HG03457 (cell line): ENCODE measurements at regions not wholly inside any gene's neighbourhood (a gene's known extent, or its start where the extent isn't known, plus 50 kb on each side); places are given as distances from the start of the nearest gene placed in this dataset.
"Not testable (repeated sequence)": the region's sequence is repeated elsewhere in the genome, so short reads cannot be mapped to it uniquely, and the experiment has no call there.

ENCODE experiments used
- ATAC-seq: cut with Tn5 transposase; IDR thresholded peaks from one replicate; pipeline ENCODE4 v1.9.1; 2021; ENCODE audit warnings: moderate number of reproducible peaks; ENCODE audit not compliant: unreplicated experiment

DNA sequence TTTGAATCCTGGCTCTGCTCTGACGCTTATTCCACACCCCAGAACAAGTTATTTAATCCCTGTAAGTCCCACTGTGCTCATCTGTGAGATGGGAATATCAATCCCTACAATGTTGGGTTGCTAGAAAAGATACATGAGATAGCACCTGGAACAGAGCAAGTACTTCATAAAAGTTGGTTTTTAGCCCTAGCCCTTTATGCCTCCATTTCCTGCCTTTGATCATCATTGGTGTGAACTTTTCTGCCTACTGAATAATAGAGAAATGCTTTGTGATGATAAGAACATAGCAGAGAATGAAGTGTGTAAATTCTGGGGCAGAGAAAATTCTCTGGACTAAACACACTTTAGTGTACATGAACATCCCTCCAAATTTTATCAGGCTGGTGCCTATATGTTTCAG is 90.3 kb upstream of the RANBP6 start:
- ATAC-seq, result no peak

DNA sequence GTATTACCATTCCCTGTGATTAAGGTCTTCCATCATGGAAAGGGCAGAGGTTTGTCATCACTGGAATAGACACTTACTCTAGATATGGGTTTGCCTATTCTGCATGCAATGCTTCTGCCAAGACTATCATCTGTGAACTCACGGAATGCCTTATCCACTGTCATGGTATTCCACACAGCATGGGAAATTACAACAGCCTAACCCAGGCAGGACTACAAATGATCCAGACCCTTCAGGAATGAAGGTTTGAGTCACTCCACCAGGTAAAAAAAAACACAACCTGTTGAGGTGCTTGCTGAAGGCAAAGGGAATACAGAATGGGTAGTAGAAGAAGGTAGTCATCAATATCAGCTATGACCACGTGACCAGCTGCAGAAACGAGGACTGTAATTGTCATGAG is 89.0 kb upstream of the RANBP6 start:
- ATAC-seq, result not testable (repeated sequence)

DNA sequence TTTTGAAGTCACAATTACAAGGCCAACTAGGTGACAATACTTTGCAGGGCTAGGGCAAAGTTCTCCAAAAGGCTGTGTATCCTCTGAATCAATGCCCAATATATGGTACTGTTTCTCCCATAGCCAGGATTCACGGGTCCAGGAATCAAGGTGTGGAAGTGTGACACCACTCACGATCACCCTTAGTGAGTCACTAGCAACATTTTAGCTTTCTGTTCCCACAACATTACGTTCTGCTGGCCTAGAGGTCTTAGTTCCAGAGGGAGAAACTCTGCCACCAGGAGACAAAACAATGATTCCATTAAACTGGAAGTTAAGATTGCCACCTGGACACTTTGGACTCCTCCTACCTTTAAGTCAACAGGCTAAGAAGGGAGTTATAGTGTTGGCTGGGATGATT is 88.5 kb upstream of the RANBP6 start:
- ATAC-seq, result not testable (repeated sequence)

DNA sequence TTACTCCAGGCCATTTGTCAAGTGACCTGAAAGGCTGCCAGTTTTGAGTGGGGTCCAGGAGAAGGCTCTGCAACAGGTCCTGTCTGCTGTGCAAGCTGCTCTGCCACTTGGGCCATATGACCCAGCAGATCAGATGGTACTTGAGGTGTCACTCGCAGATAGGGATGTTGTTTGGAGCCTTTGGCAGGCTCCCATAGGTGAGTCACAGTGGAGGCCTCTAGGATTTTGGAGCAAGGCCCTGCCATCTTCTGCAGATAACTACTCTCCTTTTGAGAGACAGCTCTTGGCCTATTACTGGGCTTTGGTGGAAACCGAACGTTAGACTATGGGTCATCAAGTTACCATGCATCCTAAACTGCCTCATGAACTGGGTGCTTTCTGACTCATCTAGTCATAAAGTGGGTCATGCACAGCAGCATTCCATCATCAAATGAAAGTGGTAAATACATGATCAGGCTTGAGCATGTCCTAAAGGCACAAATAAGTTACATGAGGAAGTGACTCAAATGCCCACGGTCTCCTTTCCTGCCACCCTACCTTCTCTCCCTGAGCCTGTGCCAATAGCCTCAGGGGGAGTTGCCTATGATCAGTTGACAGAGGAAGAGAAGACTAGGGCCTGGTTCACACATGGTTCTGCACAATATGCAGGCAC is 87.0 kb upstream of the RANBP6 start:
- not testable (repeated sequence) for ATAC-seq

DNA sequence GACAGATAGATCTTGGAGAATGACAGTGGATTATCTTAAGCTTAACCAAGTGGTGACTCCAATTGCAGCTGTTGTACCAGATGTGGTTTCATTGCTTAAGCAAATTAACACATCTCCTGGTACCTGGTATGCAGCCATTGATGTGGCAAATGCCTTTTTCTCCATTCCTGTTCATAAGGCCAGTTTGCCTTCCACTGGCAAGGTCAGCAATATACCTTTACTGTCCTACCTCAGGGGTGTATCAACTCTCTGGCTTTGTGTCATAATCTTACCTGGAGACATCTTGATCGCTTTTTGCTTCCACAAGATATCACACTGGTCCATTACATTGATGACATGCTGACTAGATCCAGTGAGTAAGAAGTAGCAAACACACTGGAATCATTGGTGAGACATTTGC is 86.3 kb upstream of the RANBP6 start:
- ATAC-seq, result not testable (repeated sequence)

DNA sequence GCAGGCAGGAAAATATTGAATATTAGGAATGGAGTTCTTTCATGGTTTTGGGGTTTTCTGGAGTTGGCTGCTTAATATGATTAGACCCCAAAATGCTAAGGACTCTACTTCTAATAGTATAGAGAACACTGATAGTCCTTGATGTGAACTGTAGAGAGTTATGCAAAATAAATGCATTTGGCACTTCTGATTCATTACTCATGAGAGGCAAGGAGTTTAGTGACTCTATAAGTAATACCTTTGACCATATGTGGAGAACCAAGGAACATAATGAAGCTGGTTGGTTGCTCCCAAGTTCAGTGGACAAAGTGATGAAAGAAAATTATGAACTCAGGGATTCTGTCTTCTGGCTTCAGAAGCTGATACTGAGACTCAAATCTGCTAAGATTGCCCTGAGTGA is 83.9 kb upstream of the RANBP6 start:
- ATAC-seq, result not testable (repeated sequence)

DNA sequence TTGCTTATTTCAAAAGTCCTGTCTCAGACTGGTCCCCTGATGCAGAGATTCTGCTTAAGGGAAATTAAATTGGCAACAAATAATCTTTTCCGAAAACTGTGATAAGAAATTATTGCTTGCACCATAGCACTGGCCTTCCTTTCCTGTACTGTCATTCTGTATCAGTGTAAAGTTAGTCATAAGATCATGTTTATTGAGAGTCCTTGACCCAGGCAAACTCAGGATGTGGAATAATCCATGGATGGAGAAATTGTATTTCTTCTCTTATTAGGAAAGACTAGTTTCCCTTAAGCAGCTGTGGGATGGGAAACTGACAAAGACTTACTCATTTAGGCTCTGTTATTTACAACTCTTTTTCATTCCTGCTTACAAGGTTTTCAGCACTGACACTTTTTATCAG is 83.0 kb upstream of the RANBP6 start:
- no peak for ATAC-seq

DNA sequence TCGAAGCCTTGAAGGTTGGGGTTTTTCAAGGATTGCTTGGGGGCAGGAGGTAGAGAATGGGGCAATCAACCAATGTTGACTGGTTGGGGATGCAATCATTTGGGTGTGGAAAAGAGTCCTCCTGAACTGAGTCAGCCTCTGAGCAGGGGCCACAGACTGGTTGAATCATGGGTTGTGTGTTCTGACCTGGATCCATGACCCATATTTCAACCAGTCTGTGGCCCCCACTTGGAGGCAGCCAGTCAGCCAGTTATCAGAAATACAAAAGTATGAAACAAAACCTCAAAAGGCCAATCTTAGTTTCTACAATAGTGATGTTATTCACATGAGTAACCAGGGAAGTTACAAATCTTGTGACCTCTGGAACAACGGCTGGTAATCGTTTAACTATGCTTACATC is 81.4 kb upstream of the RANBP6 start:
- no peak for ATAC-seq

DNA sequence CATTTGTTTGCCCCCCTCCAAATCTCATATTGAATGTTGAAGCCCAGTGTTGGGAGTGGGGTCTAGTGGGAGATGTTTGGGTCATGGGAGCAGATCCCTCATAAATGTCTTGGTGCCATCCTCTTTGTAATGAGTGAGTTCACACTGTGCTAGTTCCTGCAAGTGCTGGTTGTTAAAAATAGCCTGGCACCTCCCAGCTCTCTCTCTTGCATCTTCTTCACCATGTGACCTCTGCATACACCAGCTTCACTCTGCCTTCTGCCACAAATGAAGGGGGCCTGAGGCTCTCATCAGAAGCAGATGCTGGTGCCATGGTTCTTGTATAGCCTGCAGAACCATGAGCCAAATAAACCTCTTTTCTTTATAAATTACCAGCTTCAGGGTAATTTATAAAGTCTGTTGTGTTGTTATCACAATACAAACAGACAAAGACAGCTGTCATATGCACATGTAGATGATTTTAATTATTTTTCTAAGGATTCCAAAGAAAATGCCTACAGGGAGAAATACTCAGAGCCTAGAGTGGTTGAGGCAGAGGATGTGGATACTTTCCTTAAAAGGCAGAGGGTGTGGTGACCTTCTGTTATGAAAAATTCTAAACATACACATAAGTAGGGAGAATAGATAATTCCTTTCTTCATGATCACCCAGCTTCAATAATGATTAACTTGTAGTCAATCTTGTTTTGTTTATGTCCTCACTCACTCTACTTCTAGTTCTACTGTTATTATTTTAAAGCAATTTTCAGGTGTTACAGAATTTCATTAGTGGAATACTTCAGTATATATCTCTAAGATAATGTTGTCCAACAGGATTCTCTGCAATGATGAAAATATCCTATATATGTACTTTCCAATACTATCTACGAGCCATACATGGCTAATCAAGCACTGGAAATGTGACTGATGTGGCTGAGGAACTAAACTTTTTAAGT is 75.1 kb upstream of the RANBP6 start:
- no peak for ATAC-seq

DNA sequence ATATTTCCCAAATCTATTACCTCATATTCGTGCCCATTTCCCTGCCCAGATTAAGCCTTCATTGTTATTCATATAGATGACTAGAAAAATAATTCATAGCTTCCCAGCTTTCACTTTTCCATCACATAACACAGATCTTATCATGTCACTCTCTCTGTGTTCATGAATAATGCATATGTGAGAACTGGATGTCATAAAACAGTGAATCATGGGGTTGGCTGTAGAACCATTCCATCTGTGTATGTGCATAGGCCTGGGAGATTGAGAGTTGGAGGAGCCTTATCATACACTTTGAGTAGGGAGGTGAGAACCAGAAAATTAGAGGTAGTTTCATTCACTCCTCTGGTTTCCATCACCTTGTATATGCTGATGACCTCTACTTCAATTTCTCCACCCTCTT is 73.9 kb upstream of the RANBP6 start:
- no peak for ATAC-seq

DNA sequence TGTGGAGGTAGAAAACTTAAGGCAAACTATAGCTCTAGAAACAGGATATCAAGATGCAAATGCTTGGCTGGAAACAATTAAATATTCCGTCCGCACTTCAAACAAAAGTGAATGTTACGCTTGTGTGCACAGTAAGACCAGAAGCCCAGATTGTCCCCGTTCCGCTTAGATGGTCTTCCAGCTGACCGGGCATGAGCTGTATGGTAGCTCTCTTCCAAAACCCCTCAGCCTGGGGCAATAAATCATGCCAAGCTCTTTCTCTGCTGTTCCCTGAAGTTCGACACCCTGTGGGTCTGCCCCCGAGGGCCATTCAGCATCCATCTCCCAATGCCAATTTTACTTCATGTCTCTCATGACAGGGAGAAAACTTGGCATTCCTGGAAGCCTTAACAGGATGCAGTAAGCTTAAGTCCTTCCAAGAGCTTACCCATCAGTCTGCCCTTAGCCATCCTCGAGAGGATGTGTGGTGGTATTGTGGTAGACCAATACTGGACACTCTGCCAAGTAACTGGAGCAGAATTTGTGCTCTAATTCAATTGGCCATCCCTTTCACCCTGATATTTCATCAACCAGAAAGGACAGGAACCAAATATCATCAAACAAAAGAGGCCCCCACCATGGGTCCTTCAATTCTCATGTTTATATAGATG is 70.7 kb upstream of the RANBP6 start:
- ATAC-seq, result no peak

DNA sequence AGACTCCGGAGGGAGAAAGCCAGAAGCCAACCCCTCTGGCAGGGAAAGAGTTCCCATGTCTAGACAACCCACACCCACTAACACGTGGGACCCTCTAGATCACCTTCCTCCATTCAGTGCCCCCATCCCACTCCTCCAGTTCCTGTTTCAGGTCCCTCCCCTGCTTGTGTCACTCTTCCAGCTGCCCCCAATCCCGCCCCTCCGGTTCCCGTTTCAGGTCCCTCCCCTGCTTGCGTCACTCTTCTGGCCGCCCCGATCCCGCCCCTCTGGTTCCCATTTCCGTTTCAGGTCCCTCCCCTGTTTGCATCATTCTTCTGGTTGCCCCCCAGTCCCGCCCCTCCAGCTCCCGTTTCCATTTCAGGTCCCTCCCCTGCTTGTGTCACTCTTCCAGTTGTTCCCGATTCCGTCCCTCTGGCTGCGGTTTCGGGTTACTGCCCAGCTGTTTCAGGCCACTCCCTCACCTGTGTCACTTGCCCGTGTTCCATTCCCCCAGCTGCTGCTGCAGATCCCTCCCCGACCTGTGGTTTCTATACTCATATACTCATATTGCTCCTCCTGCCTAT is 64.8 kb upstream of the RANBP6 start:
- peak; percentile 82 for ATAC-seq

DNA sequence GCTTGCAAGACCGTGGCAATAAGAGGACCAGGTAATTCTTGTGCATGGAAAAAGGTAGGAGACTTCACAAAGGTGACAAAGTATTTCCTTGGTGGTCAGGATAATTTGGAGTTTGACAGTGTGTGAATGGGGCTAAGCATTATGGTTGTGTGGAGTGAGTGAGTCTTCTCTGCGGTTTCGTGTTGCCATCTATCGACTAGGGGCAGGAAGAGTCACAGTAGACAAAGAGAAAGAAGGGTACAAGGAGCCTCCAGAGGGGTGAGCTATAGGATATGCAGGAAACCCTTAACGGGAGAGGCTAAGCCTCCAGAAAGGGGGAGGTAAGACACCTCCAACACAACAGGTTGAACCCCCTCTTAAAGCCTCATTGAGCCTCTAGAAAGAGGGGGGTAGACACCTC is 64.0 kb upstream of the RANBP6 start:
- ATAC-seq, result no peak

DNA sequence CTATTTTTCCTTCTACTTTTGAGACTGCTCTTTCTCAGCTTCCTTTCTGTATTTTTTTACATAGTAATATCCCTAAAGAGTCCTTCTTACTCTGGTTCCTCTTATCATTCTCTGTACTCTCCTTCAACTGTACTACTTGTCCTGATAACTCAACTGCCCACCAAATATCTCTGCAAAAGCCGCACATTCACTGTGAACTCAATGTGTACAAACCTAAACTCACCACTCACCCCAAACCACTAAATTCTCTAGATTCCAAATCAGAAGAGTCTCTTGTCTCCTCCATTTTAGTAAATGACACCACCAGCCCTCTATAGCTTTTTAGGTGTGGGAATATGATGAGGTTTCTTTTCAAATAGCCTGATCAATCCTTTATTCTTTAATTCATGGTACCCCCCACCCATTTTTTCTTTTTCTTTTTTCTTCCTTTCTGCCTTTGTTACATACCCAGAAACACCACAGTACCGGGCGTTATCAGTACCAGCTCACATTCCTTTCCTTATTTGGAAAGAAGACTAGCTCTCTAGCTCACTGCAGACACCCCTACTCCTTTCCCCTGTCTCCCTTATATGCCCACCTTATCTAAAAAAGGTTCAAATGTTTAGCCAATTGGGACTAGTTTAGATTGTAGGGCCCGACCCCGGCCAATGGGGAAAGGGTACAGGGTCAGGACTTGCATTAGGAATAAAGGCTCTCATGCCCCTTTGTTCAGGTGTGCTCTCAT is 63.1 kb upstream of the RANBP6 start:
- no peak for ATAC-seq

DNA sequence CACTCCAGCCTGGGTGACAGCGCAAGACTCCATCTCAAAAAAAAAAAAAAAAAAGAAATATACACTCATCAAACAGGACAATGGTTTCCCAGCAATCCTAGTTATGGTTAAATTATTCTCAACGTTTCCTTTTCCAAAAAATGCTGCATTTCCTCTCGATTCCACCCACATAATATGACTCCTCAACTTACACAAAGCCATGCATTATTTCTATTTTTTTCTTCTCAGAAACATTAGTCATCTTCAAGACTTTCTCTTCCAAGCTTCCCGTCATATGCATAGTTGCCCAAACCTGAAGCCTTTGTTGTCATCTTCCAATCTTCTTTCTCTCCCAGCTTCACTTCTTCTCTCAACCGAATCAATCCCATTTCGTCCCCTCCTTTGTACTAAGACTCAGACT is 61.4 kb upstream of the RANBP6 start:
- ATAC-seq, result no peak

DNA sequence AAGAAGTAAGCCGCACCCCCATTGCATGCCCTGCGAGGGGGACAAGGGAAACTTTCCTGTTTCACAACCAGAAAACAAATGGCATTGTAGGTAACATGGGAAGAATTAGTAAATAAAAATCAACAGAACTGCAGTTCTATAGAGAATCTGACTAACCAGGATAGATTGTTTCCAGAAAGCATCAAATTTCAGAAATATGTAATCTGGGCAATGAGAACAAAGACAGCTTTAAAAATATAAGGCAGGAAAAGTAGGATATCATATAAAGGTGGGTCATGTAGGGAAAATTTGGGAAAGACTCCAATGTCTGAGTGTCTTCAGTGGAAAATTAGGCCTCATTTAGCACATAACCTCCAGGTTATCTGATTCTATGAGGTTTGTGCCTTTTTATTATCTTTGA is 58.3 kb upstream of the RANBP6 start:
- ATAC-seq, result no peak

DNA sequence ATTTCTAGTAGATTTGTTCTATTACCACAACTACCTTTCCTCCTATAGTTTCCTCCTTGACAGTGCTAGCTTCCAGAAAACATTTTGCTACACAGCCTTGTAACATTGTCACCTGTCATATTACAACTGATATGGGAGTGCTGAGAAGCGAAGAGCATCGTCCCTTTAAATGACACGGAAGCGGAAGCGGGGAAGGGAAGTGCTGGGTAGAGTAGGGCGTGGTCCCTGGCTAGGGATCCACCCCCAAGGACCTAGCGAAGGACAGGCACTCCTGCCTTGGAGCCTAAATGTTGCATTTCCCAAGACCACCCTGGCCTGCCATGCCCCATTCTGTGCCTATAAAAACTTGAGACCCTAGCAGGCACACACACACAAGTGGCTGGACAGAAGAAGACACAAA is 57.4 kb upstream of the RANBP6 start:
- ATAC-seq, result no peak

DNA sequence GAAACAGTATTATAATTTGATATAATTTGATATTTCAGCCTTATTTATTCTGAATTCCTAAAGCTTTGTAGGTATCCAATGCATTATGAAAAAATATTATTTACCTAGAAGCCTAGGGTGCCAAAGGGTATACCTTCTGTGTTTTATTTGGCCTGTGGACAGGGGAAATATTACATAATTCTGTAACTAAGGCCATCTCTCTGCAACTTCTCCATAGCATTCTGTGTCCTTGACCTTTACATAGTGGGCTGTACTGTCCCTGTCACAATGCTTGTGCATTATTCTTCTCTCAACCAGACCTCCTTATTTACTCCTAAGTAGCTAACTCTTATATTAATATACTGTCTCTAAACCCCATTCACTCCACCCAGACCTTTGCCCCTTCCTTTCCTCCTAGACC is 57.0 kb upstream of the RANBP6 start:
- no peak for ATAC-seq

DNA sequence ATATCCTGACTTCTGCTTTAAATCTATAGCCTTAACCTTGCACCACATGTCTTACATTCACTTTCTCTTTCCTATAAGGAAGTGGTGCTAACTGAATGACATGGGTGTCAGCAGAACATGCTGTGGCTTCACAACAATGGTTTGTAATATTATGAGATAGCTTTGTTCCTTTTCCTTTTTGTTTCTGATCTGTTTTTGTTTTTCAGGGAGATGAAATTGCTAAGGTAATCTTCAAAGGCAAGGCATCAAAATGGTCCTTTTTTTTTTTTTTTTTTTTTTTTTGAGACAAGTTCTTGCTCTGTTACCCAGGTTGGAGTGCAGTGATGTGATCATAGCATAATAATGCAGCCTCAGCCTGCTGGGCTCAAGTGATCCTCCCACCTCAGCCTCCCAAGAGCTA is 53.6 kb upstream of the RANBP6 start:
- peak; percentile 92 for ATAC-seq

DNA sequence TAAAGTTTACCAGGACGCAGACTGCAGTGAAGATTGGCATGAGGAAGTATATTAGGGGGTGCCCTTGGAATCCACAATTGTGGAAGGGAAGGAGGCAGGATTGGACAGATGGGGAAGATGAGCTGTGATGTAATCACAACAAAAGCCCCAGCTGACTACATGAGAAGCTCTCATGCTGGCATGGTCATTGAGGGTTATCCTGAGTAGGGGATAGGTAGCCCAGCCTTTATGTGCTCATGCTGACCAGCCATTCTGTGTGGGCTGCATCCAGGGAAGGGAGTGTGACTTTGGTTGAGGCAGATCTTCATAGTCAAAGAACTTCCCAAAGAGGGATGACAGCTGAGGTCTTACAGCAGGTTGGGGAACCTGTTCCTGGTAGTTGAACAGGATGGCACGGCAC is 52.0 kb upstream of the RANBP6 start:
- ATAC-seq, result no peak
